Suprapubic skin (tissue), 4 donors: ENCODE measurements at regions not wholly inside any gene's neighbourhood (a gene's known extent, or its start where the extent isn't known, plus 50 kb on each side); places are given as distances from the start of the nearest gene placed in this dataset.
"Not testable (repeated sequence)": the region's sequence is repeated elsewhere in the genome, so short reads cannot be mapped to it uniquely, and the experiment has no call there.

Source experiments
- CTCF ChIP-seq, 2 donors: fragments of 200-600 bp in 1 of 2; fragments of 450-650 bp in 1 of 2; sonication (generic) in 1 of 2; IDR thresholded peaks; one replicate each; pipeline ENCODE4 v1.5.1; 2016 to 2019; ENCODE audit warnings: antibody characterized with exemption in 2 of 2, mild to moderate bottlenecking in 1 of 2, moderate library complexity in 1 of 2
- POLR2A ChIP-seq, 2 donors: fragments of 450-650 bp; IDR thresholded peaks; one replicate each; pipeline ENCODE4 v1.6.1; 2017; ENCODE audit warnings: antibody characterized with exemption in 2 of 2, mild to moderate bottlenecking in 2 of 2, moderate library complexity in 2 of 2
- POLR2AphosphoS5 ChIP-seq, 3 donors: sonication (generic); formaldehyde crosslinking; IDR thresholded peaks; one replicate each; pipeline ENCODE4 v1.6.1; 2017; ENCODE audit warnings: antibody characterized with exemption in 3 of 3

- not testable (repeated sequence) for TF ChIP-seq POLR2A, CTCF, POLR2AphosphoS5 (IDR thresholded peaks at IDR 0.05)
These were observed 291.4 kb upstream of the SGCG start for GRCh38 chr13:22889376-22889775.
